Mammary epithelial cell (primary cell): ENCODE measurements at regions not wholly inside any gene's neighbourhood (a gene's known extent, or its start where the extent isn't known, plus 50 kb on each side); places are given as distances from the start of the nearest gene placed in this dataset.

Source experiments
- EZH2 ChIP-seq: IDR thresholded peaks from 2 replicates; pipeline ENCODE4 v1.6.1; 2012; ENCODE audit warnings: low read length, inconsistent platforms, borderline replicate concordance
- TF ChIP-seq, protein P1 (sequence below), 2 donors: IDR thresholded peaks in 1 of 2; conservative IDR thresholded peaks in 1 of 2; 2 replicates each; pipeline ENCODE4 v1.5.1; 2011 to 2012; ENCODE audit warnings: inconsistent platforms in 2 of 2, low read length in 2 of 2, mild to moderate bottlenecking in 2 of 2, control low read depth in 1 of 2, low read depth in 1 of 2; ENCODE audit not compliant: insufficient read depth in 1 of 2; ENCODE audit errors: extremely low read depth in 1 of 2

GRCh38 chr18:56473400-56474024, 164.9 kb downstream of the TXNL1 start:
- TF ChIP-seq EZH2, result no peak
- TF ChIP-seq, protein P1, sequence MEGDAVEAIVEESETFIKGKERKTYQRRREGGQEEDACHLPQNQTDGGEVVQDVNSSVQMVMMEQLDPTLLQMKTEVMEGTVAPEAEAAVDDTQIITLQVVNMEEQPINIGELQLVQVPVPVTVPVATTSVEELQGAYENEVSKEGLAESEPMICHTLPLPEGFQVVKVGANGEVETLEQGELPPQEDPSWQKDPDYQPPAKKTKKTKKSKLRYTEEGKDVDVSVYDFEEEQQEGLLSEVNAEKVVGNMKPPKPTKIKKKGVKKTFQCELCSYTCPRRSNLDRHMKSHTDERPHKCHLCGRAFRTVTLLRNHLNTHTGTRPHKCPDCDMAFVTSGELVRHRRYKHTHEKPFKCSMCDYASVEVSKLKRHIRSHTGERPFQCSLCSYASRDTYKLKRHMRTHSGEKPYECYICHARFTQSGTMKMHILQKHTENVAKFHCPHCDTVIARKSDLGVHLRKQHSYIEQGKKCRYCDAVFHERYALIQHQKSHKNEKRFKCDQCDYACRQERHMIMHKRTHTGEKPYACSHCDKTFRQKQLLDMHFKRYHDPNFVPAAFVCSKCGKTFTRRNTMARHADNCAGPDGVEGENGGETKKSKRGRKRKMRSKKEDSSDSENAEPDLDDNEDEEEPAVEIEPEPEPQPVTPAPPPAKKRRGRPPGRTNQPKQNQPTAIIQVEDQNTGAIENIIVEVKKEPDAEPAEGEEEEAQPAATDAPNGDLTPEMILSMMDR (conservative IDR thresholded peaks at IDR 0.05 in 1 of 2, IDR thresholded peaks at IDR 0.05 in 1 of 2; ENCODE audit: extremely low read depth in 1 of 2, insufficient read depth in 1 of 2, low read depth in 1 of 2, low read length in 2 of 2), result no peak
